ENCODE measurements at regions not wholly inside any gene's neighbourhood (a gene's known extent, or its start where the extent isn't known, plus 50 kb on each side); places are given as distances from the start of the nearest gene placed in this dataset.

DNA sequence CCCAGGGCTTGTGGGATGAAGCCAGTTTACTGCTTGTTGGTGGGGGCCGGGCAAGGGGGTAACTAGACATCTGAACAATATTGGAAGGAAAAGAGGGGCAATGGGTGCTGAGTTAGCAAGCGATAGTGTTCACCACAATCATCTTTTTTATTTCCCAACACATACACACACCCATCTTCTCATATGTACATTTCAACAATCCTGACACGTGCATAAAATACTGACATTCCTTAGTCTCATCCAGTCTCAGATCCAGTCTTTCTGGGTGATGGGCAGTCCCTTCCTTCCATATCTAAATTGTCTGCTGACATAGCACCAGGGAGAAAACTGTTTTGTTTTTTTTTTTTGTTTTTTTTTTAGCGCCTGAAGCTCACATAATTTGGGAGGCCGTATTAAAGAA, 333.6 kb upstream of the TRPC7 start:
- Histone ChIP-seq H3K4me1 (no peaks in the 10 kb centered on the region), H3K27ac (replicated peaks) (no peak overlapping the region), H3K4me3 (no peak overlapping the region), H3K36me3 (no peaks in the 10 kb centered on the region), H3K9me3 (replicated peaks) (no peaks in the 10 kb centered on the region), H3K27me3 (ENCODE audit: low read depth) (peaks cover 73% of the 10 kb centered on the region)
- no peak for DNase-seq
- TF ChIP-seq, protein P1, sequence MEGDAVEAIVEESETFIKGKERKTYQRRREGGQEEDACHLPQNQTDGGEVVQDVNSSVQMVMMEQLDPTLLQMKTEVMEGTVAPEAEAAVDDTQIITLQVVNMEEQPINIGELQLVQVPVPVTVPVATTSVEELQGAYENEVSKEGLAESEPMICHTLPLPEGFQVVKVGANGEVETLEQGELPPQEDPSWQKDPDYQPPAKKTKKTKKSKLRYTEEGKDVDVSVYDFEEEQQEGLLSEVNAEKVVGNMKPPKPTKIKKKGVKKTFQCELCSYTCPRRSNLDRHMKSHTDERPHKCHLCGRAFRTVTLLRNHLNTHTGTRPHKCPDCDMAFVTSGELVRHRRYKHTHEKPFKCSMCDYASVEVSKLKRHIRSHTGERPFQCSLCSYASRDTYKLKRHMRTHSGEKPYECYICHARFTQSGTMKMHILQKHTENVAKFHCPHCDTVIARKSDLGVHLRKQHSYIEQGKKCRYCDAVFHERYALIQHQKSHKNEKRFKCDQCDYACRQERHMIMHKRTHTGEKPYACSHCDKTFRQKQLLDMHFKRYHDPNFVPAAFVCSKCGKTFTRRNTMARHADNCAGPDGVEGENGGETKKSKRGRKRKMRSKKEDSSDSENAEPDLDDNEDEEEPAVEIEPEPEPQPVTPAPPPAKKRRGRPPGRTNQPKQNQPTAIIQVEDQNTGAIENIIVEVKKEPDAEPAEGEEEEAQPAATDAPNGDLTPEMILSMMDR (IDR thresholded peaks at IDR 0.05; ENCODE audit: borderline replicate concordance) = no peak
- intact Hi-C loops (cut with micrococcal nuclease) = no loop called here

DNA sequence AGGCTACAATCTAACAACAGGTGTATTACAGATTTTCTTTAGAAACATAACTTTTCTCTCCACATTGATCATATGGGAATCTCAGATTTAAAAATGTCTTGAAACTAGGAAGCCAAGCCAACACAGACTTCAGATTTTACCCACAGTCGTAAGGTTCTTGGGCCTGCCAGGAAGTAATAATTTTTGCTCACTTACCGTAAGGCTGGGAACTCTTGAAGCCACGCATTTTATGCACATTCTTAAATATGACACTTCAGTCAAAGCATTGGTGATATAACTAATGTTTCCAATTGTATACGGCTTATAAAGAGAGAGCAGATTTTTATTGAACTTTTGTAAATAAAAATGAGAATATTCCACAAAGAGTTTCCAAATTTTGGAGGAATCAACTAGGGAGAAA, 328.9 kb upstream of the TRPC7 start:
- no peak for DNase-seq
- TF ChIP-seq, protein P1 (IDR thresholded peaks at IDR 0.05; ENCODE audit: borderline replicate concordance) = no peak
- Histone ChIP-seq H3K4me1 (no peaks in the 10 kb centered on the region), H3K9me3 (replicated peaks) (peaks cover 18% of the 10 kb centered on the region), H3K4me3 (no peak overlapping the region), H3K36me3 (no peaks in the 10 kb centered on the region), H3K27ac (replicated peaks) (no peak overlapping the region), H3K27me3 (ENCODE audit: low read depth) (peaks cover 43% of the 10 kb centered on the region)
- intact Hi-C loops (cut with micrococcal nuclease) = no loop called here

DNA sequence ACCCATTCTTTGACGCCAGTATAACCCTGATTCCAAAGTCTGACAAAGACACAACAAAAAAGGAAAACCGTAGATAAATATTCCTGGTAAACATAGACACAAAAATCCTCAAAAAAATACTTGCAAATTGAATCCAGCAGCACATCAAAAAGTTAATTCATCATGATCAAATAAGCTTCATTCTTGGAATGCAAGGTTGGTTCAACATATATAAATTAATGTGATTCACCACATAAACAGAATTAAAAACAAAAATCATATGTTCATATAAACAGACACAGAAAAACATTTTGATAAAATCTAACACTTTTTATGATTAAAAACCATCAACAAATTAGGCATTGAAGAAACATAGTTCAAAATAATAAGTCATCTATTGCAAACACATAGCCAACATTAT, 324.2 kb upstream of the TRPC7 start:
- TF ChIP-seq, protein P1 (IDR thresholded peaks at IDR 0.05; ENCODE audit: borderline replicate concordance) = no peak
- H3K4me3 ChIP-seq = no peak overlapping the region
- H3K36me3 ChIP-seq = no peaks in the 10 kb centered on the region
- H3K27ac ChIP-seq (replicated peaks) = no peak overlapping the region
- intact Hi-C loops (cut with micrococcal nuclease) = no loop called here
- H3K9me3 ChIP-seq (replicated peaks) = peaks cover 50% of the 10 kb centered on the region
- peaks cover 13% of the 10 kb centered on the region for H3K27me3 ChIP-seq (ENCODE audit: low read depth)
- no peak for DNase-seq
- H3K4me1 ChIP-seq = no peaks in the 10 kb centered on the region

DNA sequence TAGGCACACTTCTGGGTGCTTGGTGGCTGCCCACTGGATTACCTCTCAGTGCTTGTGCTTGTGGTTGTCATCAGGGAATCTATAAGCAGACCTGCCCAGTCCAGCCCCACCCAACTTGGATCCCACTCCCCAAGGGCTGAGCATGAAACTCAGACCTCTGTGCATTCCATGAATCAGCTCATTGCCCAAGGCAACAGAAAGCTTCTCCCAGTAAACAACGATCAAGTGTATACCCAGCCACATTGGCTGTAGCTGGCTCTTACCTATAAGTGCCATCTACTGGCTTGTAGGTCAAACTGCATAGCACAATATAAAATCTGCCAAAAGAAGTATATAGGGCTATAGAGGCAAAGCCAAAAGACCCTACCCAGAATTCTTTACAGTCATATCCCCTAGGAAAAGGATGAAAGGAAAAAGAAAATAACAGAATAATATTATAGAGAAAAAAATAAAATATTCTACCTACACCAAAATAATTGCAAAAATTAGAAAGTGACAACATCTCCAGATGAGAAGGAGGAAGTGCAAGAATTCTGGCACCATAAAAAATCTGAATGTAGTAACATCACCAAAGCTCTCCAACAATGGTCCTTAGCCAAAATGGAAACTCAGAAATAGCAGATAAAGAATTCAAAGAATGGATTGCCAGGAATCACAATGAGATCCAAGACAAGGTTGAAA, 321.0 kb upstream of the TRPC7 start:
- H3K9me3 ChIP-seq (replicated peaks) = peaks cover 50% of the 10 kb centered on the region
- H3K4me1 ChIP-seq = no peaks in the 10 kb centered on the region
- intact Hi-C loops (cut with micrococcal nuclease) = no loop called here
- H3K27me3 ChIP-seq (ENCODE audit: low read depth) = peaks cover 36% of the 10 kb centered on the region
- DNase-seq = no peak
- H3K27ac ChIP-seq (replicated peaks) = no peak overlapping the region
- no peak overlapping the region for H3K4me3 ChIP-seq
- TF ChIP-seq, protein P1 (IDR thresholded peaks at IDR 0.05; ENCODE audit: borderline replicate concordance) = peak; percentile 51
- H3K36me3 ChIP-seq = no peaks in the 10 kb centered on the region

DNA sequence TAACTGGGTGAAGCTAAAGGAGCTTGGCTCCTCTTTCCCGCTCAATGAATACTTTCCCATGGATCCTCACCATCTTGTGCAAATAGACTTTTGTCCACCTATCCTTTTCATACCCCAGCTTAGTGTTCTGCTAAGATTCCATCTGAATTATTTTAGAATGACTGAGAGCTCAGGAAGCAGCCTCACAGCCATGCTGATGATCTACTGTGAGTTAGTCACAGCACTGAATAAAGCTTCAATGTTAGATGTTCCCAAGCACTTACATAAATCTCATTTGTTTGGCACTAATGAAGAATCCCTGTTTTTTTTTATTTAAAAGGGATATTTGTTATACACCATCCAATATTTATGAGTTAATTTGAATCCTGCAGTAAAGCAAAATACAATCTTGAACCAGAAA, 317.6 kb upstream of the TRPC7 start:
- Histone ChIP-seq H3K27me3 (ENCODE audit: low read depth) (peaks cover 65% of the 10 kb centered on the region), H3K27ac (replicated peaks) (no peak overlapping the region), H3K9me3 (replicated peaks) (peaks cover 25% of the 10 kb centered on the region), H3K4me3 (no peak overlapping the region), H3K36me3 (no peaks in the 10 kb centered on the region), H3K4me1 (no peaks in the 10 kb centered on the region)
- intact Hi-C loops (cut with micrococcal nuclease) = no loop called here
- no peak for DNase-seq
- TF ChIP-seq, protein P1 (IDR thresholded peaks at IDR 0.05; ENCODE audit: borderline replicate concordance) = no peak
